COLO668 (cell line): ENCODE measurements at regions not wholly inside any gene's neighbourhood (a gene's known extent, or its start where the extent isn't known, plus 50 kb on each side); places are given as distances from the start of the nearest gene placed in this dataset.
A peak's percentile ranks its signal among the peaks of the same experiment; 100 is the strongest.
"Not testable (repeated sequence)": the region's sequence is repeated elsewhere in the genome, so short reads cannot be mapped to it uniquely, and the experiment has no call there.

ENCODE experiments used
- DNase-seq: peaks from one replicate; lab custom pipeline; 2025; ENCODE audit not compliant: unreplicated experiment; lab: John Stamatoyannopoulos, UW

DNA sequence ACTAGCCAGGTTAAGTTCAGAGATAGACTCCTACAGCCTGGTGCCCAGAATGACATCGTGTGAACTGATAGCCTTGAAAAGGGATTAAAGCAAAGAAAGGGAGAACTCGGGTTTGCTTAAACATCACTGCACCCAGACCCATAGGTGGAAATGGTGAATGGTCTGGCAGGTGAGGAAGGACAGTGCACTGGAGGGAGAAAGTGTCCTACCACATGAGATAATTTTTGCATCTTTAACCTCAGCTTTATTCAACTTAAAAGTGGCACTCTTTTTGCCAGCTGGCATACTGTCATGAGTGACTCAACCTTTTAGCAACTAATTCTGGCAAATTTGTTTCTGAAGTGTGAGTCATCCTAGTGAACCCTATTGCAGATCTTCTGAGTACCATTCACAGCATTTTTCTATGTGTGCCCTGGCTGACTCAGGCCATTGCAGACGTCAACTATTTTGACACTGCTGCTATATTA lies 53.0 kb upstream of the DAPP1 start:
- DNase-seq = no peak

DNA sequence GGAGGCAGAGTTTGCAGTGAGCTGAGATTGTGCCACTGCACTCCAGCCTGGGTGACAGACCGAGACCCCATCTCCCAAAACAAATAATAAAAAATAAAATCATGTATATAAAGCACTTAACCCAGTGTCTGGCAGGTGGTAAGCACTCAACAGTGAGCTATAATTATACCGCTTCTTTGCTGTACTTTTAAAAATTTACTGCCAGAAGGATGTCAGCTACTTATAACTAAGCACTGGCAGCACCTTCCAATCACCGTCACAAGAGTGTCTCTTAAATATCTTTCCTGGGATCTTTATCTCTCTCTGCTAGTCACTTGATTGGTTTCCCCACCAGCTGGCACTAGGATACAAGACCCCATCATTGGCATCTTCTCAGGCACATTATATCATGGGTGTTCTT lies 53.9 kb upstream of the DAPP1 start:
- no peak for DNase-seq

DNA sequence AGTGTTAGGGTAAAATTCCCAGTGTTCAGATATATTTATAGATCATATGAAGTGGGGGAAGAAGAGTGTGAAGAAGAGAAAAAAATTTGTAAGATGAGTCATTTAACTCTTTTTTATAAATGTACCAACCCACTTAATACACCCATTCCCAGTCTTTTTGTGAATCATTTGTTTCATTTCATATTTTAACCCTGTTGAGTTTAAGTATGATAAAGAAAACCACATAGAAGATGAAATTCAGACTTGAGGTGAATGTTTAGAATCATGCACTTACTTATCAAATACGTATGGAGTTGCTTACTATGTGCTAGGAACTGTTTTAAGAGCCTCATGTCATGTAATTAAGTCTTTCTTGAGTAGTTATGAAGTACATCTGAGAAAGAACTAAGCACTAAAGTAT lies 56.6 kb upstream of the DAPP1 start:
- DNase-seq = no peak

- no peak for DNase-seq
Measured at GRCh38 chr4:99759346-99759984, 57.2 kb upstream of the DAPP1 start.

DNA sequence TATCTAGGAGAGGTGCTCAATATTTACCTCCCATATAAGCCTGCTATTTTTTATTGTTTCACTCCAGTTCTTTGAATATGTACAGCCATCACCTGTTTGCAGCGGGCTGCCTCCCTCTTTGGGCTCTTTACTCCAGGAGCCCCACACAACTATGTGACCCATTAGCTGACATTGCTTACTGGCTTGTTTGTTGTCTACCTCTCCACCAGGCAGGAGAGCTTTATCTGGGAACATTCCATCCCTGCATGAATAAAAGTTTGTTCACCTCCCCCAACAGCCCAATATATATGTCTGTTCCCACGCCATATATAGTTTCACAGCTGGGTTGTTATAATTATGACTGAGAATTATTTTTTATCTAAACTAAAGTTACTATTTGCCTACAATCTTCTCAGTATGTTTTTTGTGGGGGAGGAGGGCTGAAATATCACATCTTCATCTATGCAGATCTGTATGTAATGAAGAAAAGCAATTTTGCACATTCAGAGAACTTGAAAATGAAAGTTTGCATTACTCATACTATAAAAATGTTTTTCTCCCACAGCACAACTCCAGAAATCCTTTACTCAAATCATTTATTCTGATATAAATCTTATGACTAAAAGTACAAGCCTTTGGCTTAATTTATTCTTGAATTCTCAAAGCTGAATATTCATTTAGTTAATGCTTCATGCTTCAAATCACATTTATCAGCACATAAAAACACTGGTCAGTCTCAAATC lies 61.2 kb upstream of the DAPP1 start:
- no peak for DNase-seq

GRCh38 chr4:99754756-99755155 lies 61.9 kb upstream of the DAPP1 start:
- no peak for DNase-seq

- no peak for DNase-seq
Measured at GRCh38 chr4:99753931-99754330, 62.7 kb upstream of the DAPP1 start.

GRCh38 chr4:99749445-99750391 lies 66.9 kb upstream of the DAPP1 start:
- no peak for DNase-seq

- DNase-seq = no peak
Measured at GRCh38 chr4:99746443-99746842, 70.2 kb upstream of the DAPP1 start.

- no peak for DNase-seq
Measured at GRCh38 chr4:99736846-99737245, 79.2 kb upstream of the C4orf54 start.

- DNase-seq = no peak
Measured at GRCh38 chr4:99735822-99736221, 78.2 kb upstream of the C4orf54 start.

GRCh38 chr4:99734583-99735322 lies 77.1 kb upstream of the C4orf54 start:
- DNase-seq = no peak

DNA sequence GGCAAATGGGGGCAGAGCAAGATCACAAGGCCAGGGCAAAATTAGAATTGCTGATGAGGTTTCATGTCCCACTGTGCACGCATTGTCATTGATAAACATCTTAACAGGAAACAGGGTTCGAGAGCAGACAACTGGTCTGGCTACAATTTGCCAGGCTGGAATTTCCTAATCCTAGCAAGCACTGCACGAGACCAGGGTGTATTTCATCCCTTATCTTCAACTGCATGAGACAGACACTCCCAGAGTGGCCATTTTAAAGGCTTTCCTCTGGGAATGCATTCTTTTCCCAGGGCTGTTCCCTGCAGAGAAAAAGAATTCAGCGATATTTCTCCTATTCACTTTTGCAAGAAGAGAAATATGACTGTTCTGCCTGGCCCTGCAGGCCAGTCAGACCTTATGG lies 75.8 kb upstream of the C4orf54 start:
- not testable (repeated sequence) for DNase-seq

- no peak for DNase-seq
Measured at GRCh38 chr4:99729186-99729585, 71.6 kb upstream of the C4orf54 start.

DNA sequence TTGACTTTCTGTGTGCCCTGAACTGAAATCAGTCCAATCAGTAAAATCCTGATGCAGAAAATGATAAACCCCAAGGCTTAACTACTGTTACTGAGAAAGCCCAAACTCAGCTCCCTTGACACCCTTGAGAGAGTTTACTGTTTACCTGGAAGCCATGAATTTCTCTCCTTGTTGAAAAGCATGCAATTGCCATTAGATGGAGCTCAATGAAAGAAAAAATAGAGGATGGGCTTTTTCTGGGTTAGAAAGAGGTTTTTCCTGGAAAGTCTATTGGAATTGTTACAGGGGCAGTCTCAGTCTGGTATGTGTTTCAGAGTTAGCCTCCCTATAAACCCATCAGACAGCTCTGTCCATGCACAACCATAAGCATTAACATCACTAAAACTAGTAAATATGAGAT lies 66.4 kb upstream of the C4orf54 start:
- DNase-seq = no peak

GRCh38 chr4:99723612-99724011 lies 66.0 kb upstream of the C4orf54 start:
- DNase-seq = peak; percentile 40

DNA sequence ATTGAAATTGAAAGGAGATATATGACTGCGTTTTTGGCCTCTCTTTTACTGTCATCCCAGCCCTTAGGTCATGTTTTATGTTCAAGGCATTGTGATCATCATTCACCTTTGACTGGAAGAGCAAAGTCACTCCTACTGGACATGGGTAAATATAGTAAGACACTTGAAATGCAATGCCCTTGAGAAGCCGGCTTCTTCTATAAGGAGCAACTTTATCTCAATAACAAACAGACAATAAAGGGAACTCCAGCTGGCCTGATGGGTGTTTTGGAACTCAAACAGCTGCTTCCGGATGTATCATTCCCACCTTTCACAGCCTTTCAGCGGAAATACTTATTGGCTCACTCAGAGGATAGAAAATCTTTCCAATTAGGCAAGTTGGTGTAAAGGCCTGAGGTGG lies 65.1 kb upstream of the C4orf54 start:
- DNase-seq = no peak

- no peak for DNase-seq
Measured at GRCh38 chr4:99722006-99722405, 64.4 kb upstream of the C4orf54 start.

- DNase-seq = no peak
Measured at GRCh38 chr4:99720206-99720605, 62.6 kb upstream of the C4orf54 start.

GRCh38 chr4:99716996-99717395 lies 59.4 kb upstream of the C4orf54 start:
- no peak for DNase-seq

DNA sequence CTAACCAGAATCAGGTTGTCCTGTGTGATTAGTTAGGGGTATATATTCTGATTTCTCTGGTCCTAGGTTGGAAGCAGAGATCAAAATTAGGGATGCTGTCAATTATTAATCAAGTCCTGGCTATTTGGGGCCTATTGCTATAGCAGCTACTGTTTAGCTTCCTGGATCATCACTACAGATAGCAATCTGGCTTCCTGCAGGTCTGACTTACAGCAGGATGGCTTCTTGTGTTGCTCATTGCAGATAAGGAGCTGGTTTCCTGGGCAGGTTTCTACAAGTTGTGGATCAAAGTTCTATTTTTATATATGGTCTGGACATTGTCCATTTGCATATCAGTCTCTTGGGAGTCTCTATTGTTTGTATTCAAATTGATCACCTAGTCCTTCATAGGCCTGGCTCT lies 57.7 kb upstream of the C4orf54 start:
- no peak for DNase-seq
